Erythroblast (primary cell): ENCODE measurements at regions not wholly inside any gene's neighbourhood (a gene's known extent, or its start where the extent isn't known, plus 50 kb on each side); places are given as distances from the start of the nearest gene placed in this dataset.

Source experiments
- GATA1 ChIP-seq: IDR thresholded peaks from 2 replicates; pipeline ENCODE4 v1.6.1; 2011; ENCODE audit warnings: low read depth, mild to moderate bottlenecking, control low read depth, low read length, moderate library complexity
- POLR2A ChIP-seq: IDR thresholded peaks from 2 replicates; pipeline ENCODE4 v1.6.1; 2011; ENCODE audit warnings: mild to moderate bottlenecking, low read length

GRCh38 chr12:91851741-91852477 lies 293.7 kb downstream of the BTG1 start:
- no peak for TF ChIP-seq POLR2A
- TF ChIP-seq GATA1: no peak
